Activated naive CD4-positive, alpha-beta T cell (primary cell): ENCODE measurements at regions not wholly inside any gene's neighbourhood (a gene's known extent, or its start where the extent isn't known, plus 50 kb on each side); places are given as distances from the start of the nearest gene placed in this dataset.

Experiments
- DNase-seq, 4 experiments: peaks; one replicate each; lab custom pipeline; 2025; lab: John Stamatoyannopoulos, UW

- no peak for DNase-seq
Observed at GRCh38 chr19:30663611-30664174, 291.5 kb downstream of the ZNF536 start.

GRCh38 chr19:30662211-30662861, 290.2 kb downstream of the ZNF536 start:
- DNase-seq, result no peak

GRCh38 chr19:30659638-30660037, 287.5 kb downstream of the ZNF536 start:
- no peak for DNase-seq

- no peak for DNase-seq
Observed at GRCh38 chr19:30656520-30657100, 284.4 kb downstream of the ZNF536 start.

GRCh38 chr19:30653646-30654386, 281.6 kb downstream of the ZNF536 start:
- DNase-seq, result no peak

GRCh38 chr19:30652751-30653150, 280.6 kb downstream of the ZNF536 start:
- no peak for DNase-seq

- DNase-seq, result no peak
Observed at GRCh38 chr19:30651691-30652090, 279.5 kb downstream of the ZNF536 start.

GRCh38 chr19:30651066-30651465, 278.9 kb downstream of the ZNF536 start:
- no peak for DNase-seq

- no peak for DNase-seq
Observed at GRCh38 chr19:30649934-30650614, 277.9 kb downstream of the ZNF536 start.

- no peak for DNase-seq
Observed at GRCh38 chr19:30648866-30649862, 277.0 kb downstream of the ZNF536 start.

- DNase-seq, result no peak
Observed at GRCh38 chr19:30647891-30648720, 275.9 kb downstream of the ZNF536 start.

GRCh38 chr19:30646806-30647205, 274.6 kb downstream of the ZNF536 start:
- DNase-seq, result no peak

GRCh38 chr19:30645946-30646577, 273.9 kb downstream of the ZNF536 start:
- DNase-seq, result no peak

- no peak for DNase-seq
Observed at GRCh38 chr19:30640252-30640965, 268.2 kb downstream of the ZNF536 start.

GRCh38 chr19:30638889-30639288, 266.7 kb downstream of the ZNF536 start:
- DNase-seq, result no peak

- DNase-seq, result no peak
Observed at GRCh38 chr19:30637926-30638325, 265.7 kb downstream of the ZNF536 start.

GRCh38 chr19:30634996-30635975, 263.1 kb downstream of the ZNF536 start:
- DNase-seq, result no peak
